Activated CD4-positive, alpha-beta T cell treated with anti-CD3 and anti-CD28 coated beads, Interleukin-2, amount 10 ng/mL, durations not matched to agents 24 days and 14 days (primary cell): ENCODE measurements at regions not wholly inside any gene's neighbourhood (a gene's known extent, or its start where the extent isn't known, plus 50 kb on each side); places are given as distances from the start of the nearest gene placed in this dataset.

Source experiments
- DNase-seq: peaks from one replicate; pipeline ENCODE4 v3.0.0; 2022
- H3K27ac Mint-ChIP-seq: one replicate; pipeline ENCODE4 v1.8.0; 2022; ENCODE audit warnings: mild to moderate bottlenecking, mixed read lengths
- H3K27me3 Mint-ChIP-seq: one replicate; pipeline ENCODE4 v1.8.0; 2022; ENCODE audit warnings: mixed read lengths
- H3K36me3 Mint-ChIP-seq: one replicate; pipeline ENCODE4 v1.8.0; 2022; ENCODE audit warnings: low read depth, mild to moderate bottlenecking, mixed read lengths
- H3K4me1 Mint-ChIP-seq: one replicate; pipeline ENCODE4 v1.8.0; 2021; ENCODE audit warnings: mixed read lengths
- H3K4me3 Mint-ChIP-seq: one replicate; pipeline ENCODE4 v1.8.0; 2022; ENCODE audit warnings: mild to moderate bottlenecking, moderate library complexity, mixed read lengths
- H3K9me3 Mint-ChIP-seq: one replicate; pipeline ENCODE4 v1.8.0; 2021; ENCODE audit warnings: mixed read lengths
- intact Hi-C: fragments of 100-400 bp; cut with micrococcal nuclease; formaldehyde crosslinking; loops from one replicate; pipeline ENCODE4 v1.15.1; 2023

DNA sequence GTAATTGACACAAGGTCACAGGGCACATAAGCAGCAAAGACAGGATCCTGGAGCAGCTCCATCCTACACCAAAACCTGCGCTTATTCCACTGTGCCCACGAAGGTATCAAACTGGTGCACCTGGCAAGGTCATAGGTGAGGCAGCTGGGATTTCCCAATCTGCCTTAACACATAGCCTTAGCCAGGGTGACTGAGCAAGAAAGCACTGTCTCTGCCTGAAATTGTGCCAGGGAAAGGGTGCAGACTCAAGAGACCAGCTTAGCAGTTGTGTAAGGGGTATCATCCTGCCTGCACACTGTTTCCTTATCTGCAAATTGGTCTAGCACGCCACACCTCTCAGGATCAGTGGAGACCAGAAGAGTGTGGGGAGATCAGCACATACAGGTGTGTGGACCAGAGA lies 82.8 kb downstream of the MAFB start:
- H3K27ac Mint-ChIP-seq: no peak overlapping the region
- no peaks in the 10 kb centered on the region for H3K9me3 Mint-ChIP-seq
- no peaks in the 10 kb centered on the region for H3K27me3 Mint-ChIP-seq
- peak; percentile 46 for DNase-seq
- H3K4me1 Mint-ChIP-seq: no peaks in the 10 kb centered on the region
- H3K4me3 Mint-ChIP-seq: no peak overlapping the region
- H3K36me3 Mint-ChIP-seq: no peaks in the 10 kb centered on the region
- intact Hi-C loops: no loop called here

DNA sequence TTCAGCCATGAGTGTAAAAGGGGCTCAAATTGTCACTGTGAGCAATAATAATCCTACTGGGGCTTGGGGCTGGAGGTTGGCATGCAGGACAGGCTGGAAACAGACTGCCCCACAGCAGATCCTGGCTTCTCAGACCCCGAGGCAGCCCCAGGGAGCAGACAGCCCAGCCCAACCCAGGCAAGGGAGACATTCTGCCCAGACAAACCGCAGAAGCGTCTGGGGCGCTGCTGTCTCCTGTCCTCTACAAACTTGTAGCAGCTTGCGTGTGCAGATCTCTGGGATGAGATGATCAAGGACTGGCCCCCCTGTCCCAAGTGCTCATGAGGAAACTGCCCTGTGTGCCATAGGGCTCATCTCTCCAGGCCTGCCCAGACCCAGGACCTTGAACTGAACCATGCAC lies 84.6 kb downstream of the MAFB start:
- H3K9me3 Mint-ChIP-seq: no peaks in the 10 kb centered on the region
- H3K27me3 Mint-ChIP-seq: no peaks in the 10 kb centered on the region
- peak; percentile 33 for DNase-seq
- H3K4me3 Mint-ChIP-seq: no peak overlapping the region
- no peaks in the 10 kb centered on the region for H3K36me3 Mint-ChIP-seq
- H3K4me1 Mint-ChIP-seq: no peaks in the 10 kb centered on the region
- intact Hi-C loops: no loop called here
- no peak overlapping the region for H3K27ac Mint-ChIP-seq

DNA sequence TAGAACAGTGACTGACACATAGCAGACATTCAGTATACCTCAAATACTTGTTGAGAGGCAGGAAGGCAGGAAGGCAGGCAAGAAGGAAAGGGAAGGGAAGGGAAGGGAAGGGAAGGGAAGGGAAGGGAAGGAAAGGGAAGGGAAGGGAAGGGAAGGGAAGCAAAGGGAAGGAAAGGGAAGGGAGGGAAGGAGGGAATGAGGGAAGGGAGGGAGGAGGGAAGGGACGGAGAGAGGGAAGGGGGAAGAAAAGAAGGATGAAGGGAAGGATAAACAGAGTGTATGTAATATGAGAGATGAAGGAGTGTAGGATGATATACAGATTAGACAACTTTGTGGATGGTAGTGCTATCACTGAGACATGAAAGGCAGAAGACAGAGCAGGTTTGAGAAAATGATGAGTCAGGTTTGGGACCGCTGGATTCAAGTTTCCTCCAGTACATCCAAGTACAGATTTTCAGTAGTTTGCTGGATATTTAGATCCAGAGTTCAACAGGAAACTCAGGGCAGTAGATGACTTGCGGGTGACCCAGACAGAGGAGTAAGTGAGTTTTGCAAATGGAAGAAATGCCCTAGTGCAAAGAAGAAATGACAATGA lies 85.9 kb downstream of the MAFB start:
- intact Hi-C loops: no loop called here
- DNase-seq: no peak
- Mint-ChIP-seq H3K4me1 (no peaks in the 10 kb centered on the region), H3K27me3 (peaks cover 2% of the 10 kb centered on the region), H3K9me3 (peaks cover 4% of the 10 kb centered on the region), H3K27ac (no peak overlapping the region), H3K36me3 (no peaks in the 10 kb centered on the region), H3K4me3 (no peak overlapping the region)

DNA sequence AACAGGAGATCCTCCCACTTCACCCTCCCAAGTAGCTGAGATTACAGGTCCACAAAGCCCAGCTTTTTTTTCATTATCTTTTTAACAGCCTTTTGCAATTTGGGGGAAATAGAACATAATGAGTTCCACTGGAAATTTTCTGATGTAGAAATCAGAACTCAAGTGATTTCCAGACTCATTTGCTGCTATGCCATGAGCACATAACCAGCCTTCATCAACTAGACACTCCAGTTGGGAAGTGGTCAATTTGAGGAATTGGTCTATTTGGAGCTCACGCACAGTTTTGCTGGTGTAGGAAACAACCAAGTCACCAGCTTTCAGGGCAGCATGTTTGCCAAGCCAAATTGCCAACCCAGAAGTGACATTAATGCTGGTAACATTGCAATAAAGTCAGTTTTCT lies 86.7 kb downstream of the MAFB start:
- H3K27me3 Mint-ChIP-seq: peaks cover 2% of the 10 kb centered on the region

DNA sequence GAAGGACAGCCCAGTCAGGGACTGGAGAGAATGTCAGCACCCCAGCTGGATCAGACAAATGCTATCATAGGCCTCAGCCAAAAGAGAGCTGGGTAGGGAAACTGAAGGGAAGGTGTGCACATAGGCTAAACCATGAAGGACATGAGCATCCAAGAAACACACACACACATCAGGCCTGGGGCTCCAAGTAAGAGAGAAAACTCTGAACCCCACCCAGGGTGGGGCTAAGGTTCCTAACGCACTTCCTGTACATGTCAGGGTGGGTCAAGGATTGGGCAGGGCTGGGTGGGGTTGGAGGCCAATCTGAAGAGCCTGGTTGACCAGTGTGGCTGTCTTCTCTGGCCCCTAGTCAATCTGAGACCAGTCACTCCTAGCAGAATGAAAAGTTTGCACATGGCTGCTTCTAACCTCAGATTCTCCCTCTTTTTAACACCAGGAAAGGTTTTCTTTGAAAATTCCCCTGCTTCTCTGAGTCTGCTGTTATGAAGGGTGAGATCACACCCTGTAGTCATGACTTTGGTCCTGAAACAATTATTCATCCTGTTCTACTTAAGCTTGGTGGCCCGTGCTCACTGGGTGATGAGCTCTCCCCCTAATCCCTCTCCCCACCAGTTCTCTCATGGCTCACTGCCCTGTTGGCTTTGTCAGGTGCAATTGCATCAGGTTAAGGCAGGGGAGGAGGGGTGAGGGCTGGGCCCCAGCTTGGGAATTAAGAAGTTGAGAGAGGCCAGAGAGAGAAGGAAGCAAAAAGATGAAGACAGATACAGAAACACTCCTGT lies 88.4 kb downstream of the MAFB start:
- intact Hi-C loops: no loop called here
- H3K36me3 Mint-ChIP-seq: no peaks in the 10 kb centered on the region
- H3K4me1 Mint-ChIP-seq: no peaks in the 10 kb centered on the region

More for the DNA sequence above, 86.7 kb downstream of the MAFB start:
- no peaks in the 10 kb centered on the region for H3K36me3 Mint-ChIP-seq
- peaks cover 4% of the 10 kb centered on the region for H3K9me3 Mint-ChIP-seq
- intact Hi-C loops: no loop called here
- DNase-seq: no peak
- H3K4me1 Mint-ChIP-seq: no peaks in the 10 kb centered on the region
- no peak overlapping the region for H3K27ac Mint-ChIP-seq
- no peak overlapping the region for H3K4me3 Mint-ChIP-seq

DNA sequence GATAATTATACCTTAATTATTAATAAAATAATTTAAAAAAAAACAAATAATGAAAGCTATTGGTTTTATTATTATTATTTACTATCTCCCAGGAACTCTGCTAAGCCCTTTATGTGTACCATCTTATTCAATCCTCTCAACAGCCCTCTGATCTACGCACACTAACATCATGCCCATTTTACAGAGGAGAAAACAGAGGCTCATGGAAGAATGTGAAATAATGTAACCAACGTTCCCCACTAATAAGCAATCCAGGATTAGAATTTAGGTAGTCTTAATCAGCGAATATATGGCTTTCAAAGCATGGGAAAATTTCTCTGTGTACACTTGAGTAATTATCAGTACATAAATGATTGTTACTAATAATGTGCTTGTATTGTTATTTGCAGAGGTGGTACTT lies 89.0 kb downstream of the MAFB start:
- Mint-ChIP-seq H3K27me3 (peaks cover 2% of the 10 kb centered on the region), H3K9me3 (peaks cover 4% of the 10 kb centered on the region), H3K4me3 (no peak overlapping the region), H3K27ac (no peak overlapping the region), H3K36me3 (no peaks in the 10 kb centered on the region), H3K4me1 (no peaks in the 10 kb centered on the region)
- no peak for DNase-seq
- intact Hi-C loops: no loop called here

More for the DNA sequence above, 88.4 kb downstream of the MAFB start:
- Mint-ChIP-seq H3K9me3 (peaks cover 4% of the 10 kb centered on the region), H3K27ac (no peak overlapping the region), H3K4me3 (no peak overlapping the region), H3K27me3 (peaks cover 2% of the 10 kb centered on the region)
- DNase-seq: peak; percentile 14

DNA sequence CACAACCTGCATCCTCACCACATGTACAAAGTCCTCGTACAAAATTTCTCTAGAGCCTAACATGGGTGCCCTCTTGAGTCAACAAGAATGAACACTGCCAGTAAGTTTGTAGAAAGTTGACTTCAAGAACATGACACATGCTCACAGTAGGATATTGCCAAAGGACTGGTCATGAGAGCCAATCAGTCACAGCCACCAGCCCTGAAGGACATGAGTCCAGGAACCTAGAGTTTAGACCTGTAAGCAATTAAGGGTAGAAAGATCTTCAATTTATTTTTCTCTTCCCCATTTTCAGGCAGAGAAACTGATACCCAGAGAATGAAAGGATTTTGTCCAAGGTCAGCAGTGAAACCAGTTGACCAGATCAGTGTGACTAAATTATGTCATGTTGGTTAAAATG lies 96.1 kb downstream of the MAFB start:
- intact Hi-C loops: no loop called here
- DNase-seq: no peak
- no peaks in the 10 kb centered on the region for H3K36me3 Mint-ChIP-seq
- H3K4me3 Mint-ChIP-seq: no peak overlapping the region
- no peaks in the 10 kb centered on the region for H3K4me1 Mint-ChIP-seq
- H3K27ac Mint-ChIP-seq: no peak overlapping the region
- peaks cover 2% of the 10 kb centered on the region for H3K27me3 Mint-ChIP-seq
- peaks cover 3% of the 10 kb centered on the region for H3K9me3 Mint-ChIP-seq

DNA sequence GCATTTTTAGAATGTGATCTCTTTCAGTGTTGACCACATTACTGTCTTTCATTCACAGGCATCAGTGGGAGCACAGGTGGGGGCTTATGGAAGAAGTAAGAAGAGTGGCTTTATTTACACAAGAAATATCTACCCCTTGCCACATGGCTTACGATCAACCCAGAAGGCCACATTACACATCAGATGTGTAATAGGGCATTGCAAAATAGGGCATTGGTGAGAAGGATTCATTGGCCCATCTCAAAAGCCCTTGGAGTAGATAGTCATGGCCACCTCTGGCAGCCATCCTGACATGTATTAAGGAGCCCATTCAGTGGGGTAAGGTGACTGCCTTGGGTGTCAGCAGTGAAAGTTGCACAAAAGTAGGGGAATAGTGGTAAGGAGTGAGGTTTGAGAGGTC lies 97.5 kb downstream of the MAFB start:
- H3K27ac Mint-ChIP-seq: no peak overlapping the region
- intact Hi-C loops: no loop called here
- no peak overlapping the region for H3K4me3 Mint-ChIP-seq
- no peaks in the 10 kb centered on the region for H3K4me1 Mint-ChIP-seq
- H3K9me3 Mint-ChIP-seq: peaks cover 3% of the 10 kb centered on the region
- H3K36me3 Mint-ChIP-seq: no peaks in the 10 kb centered on the region
- peaks cover 2% of the 10 kb centered on the region for H3K27me3 Mint-ChIP-seq
- DNase-seq: no peak

DNA sequence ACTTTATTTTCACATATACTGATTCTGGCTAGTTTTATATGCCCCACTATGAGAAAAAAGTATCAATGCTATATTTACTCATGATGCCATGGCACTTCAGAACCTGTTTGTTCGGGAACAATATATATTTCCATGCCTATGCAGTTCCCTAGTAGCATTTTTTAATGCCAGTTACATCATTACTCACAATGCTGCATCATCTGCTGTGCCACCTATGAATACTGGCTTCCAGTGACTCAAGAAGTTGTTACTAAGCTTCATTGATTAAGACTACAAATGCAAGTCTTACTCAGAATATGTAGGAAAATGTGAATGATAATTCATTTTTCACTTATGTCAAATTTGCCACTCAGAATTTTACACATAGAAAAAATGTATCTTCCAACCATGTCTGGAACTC lies 97.9 kb downstream of the MAFB start:
- H3K4me3 Mint-ChIP-seq: no peak overlapping the region
- peaks cover 2% of the 10 kb centered on the region for H3K27me3 Mint-ChIP-seq
- no peak for DNase-seq
- H3K36me3 Mint-ChIP-seq: no peaks in the 10 kb centered on the region
- intact Hi-C loops: no loop called here
- H3K4me1 Mint-ChIP-seq: no peaks in the 10 kb centered on the region
- no peak overlapping the region for H3K27ac Mint-ChIP-seq
- peaks cover 3% of the 10 kb centered on the region for H3K9me3 Mint-ChIP-seq

DNA sequence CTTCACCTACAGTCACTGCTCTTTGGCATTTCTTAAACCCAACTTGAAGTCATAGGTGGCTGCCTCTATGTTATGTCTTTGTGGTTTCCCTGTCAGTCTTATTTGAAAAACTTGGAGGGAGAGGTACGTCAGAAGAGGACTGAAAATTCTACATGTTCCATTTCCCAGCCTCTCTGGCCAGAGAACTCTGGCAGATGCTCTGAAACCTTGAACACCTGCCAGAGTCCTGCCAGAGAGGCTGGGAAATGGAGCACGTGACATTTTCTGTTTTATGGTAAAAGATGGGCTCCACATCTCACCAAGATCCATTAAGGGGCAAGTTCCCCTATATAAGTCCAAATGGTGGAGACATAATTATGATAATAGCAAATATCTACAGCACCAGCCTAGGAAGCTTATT lies 99.5 kb downstream of the MAFB start:
- intact Hi-C loops: no loop called here
- Mint-ChIP-seq H3K4me3 (no peak overlapping the region), H3K9me3 (peaks cover 3% of the 10 kb centered on the region), H3K27me3 (peaks cover 2% of the 10 kb centered on the region), H3K36me3 (no peaks in the 10 kb centered on the region), H3K4me1 (no peaks in the 10 kb centered on the region), H3K27ac (no peak overlapping the region)
- no peak for DNase-seq

DNA sequence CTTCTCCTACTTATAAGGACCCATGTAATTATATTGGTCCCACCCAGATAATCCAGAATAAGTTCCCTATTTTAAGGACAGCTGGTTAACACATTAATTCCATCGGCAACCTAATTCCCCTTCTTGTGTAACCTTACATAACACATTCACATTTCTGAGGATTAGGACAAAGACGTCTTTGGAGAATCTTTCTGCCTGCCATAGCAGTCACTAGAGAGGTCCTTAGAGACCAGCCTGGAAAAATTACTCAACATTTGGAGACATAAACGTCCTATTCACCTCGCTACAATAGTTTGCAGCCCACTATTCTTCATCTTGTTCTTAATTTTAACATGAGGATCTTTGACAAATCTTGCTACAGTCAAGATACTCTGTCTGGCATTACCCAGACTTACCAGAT lies 100.1 kb downstream of the MAFB start:
- no peaks in the 10 kb centered on the region for H3K4me1 Mint-ChIP-seq
- peaks cover 3% of the 10 kb centered on the region for H3K9me3 Mint-ChIP-seq
- H3K27me3 Mint-ChIP-seq: peaks cover 2% of the 10 kb centered on the region
- intact Hi-C loops: no loop called here
- H3K4me3 Mint-ChIP-seq: no peak overlapping the region
- no peaks in the 10 kb centered on the region for H3K36me3 Mint-ChIP-seq
- no peak for DNase-seq
- H3K27ac Mint-ChIP-seq: no peak overlapping the region

DNA sequence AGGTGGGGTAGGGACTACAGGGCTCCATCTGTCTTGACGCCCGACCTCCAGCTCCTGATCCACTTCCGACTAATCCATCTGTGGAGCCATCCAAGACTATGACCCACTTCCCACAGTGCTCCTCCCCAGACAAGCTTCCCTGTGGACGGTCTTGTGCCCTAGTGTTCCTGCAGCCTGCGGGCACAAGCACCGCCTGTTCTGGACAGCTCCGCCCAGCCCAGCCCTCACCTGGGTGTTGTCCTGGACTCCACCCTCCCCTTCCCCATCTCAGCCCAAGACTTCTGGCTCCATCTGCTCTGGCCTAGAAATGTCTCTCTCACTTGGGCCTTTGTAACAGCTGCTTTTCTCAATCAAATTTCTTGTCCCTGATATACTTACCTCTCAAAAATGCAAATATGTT lies 102.0 kb downstream of the MAFB start:
- intact Hi-C loops: no loop called here
- Mint-ChIP-seq H3K36me3 (no peaks in the 10 kb centered on the region), H3K4me1 (no peaks in the 10 kb centered on the region), H3K9me3 (peaks cover 3% of the 10 kb centered on the region), H3K27ac (no peak overlapping the region), H3K27me3 (peaks cover 2% of the 10 kb centered on the region), H3K4me3 (no peak overlapping the region)
- DNase-seq: no peak

DNA sequence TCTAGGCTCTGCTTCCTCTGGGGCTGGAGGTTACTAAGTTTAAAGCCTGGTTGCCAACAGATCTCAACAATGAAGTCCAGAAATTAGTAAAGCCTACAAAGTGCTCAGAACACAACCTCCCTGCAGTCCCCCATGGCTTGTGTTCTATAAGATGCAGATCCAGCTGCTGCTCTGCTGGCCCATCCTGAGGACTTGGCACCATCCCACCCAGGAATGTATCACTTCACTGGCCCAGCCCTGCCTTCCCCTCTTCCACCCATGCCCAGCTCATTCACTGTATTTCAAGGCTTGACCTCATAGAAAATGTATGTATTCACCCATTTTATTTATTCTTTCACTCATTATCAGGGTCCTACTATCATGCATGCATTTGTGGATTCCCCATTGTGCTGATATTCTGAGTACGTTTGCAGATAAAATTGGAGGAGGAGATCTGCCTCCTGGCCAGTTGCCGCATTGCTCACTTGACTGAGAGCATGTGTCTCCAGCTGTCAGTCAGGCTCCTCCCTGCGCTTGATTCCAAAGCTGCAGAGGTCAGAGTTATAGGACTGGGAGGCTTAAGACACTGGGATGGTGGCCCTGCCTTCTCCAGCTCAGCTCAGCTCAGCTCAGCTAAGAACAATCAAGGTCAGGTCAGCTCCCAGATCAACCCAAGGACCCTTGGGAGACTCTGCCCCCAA lies 104.8 kb downstream of the MAFB start:
- H3K4me3 Mint-ChIP-seq: no peak overlapping the region

DNA sequence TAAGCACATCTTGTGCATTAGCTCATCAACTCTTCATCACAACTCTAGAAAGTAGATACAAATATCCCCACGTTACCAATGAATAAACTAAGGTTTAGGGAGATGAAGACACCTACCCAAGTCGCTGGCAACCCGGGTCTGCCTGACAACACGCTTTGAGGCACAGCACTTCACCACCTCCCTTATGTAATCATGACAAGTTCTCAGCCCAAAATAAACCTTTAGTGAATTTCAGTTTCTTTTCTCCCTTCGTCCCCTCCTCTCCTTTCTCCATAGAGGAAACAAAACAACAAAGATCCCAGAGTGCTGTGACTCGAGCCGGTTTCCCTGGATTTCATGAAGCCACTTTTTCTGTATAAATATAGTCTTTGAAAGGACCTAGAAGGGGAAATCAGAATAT lies 105.4 kb downstream of the MAFB start:
- Mint-ChIP-seq H3K4me1 (no peaks in the 10 kb centered on the region), H3K27me3 (no peaks in the 10 kb centered on the region), H3K4me3 (no peak overlapping the region), H3K27ac (no peak overlapping the region), H3K36me3 (no peaks in the 10 kb centered on the region), H3K9me3 (no peaks in the 10 kb centered on the region)
- DNase-seq: no peak
- intact Hi-C loops: no loop called here

More for the DNA sequence above, 104.8 kb downstream of the MAFB start:
- no peak overlapping the region for H3K27ac Mint-ChIP-seq
- H3K9me3 Mint-ChIP-seq: no peaks in the 10 kb centered on the region
- DNase-seq: no peak
- intact Hi-C loops: no loop called here
- no peaks in the 10 kb centered on the region for H3K27me3 Mint-ChIP-seq
- H3K36me3 Mint-ChIP-seq: no peaks in the 10 kb centered on the region
- no peaks in the 10 kb centered on the region for H3K4me1 Mint-ChIP-seq
